Urinary bladder (tissue), 3 donors: ENCODE measurements at regions not wholly inside any gene's neighbourhood (a gene's known extent, or its start where the extent isn't known, plus 50 kb on each side); places are given as distances from the start of the nearest gene placed in this dataset.
"Not testable (repeated sequence)": the region's sequence is repeated elsewhere in the genome, so short reads cannot be mapped to it uniquely, and the experiment has no call there.

Source experiments
- DNase-seq: peaks from one replicate; pipeline ENCODE4 v3.0.0-alpha.2; 2015; ENCODE audit errors: extremely low spot score
- H3K27ac ChIP-seq: one replicate; pipeline ENCODE4 v1.5.1; 2013; ENCODE audit warnings: low read depth, mild to moderate bottlenecking, moderate library complexity
- H3K36me3 ChIP-seq: one replicate; pipeline ENCODE4 v1.6.1; 2013; ENCODE audit warnings: mild to moderate bottlenecking, moderate library complexity; ENCODE audit not compliant: insufficient read depth
- H3K4me1 ChIP-seq: one replicate; pipeline ENCODE4 v1.6.1; 2013; ENCODE audit warnings: mild to moderate bottlenecking, moderate library complexity; ENCODE audit not compliant: insufficient read depth
- H3K4me3 ChIP-seq: one replicate; pipeline ENCODE4 v1.5.1; 2013; ENCODE audit warnings: low read depth, low read length
- WGBS: extraction: QIAGEN DNeasy Blood & Tissue Kit; methylation state at CpG from one replicate; pipeline ENCODE4 v1.1.7; 2013; 5-methylcytosine and 5-hydroxymethylcytosine counted together
- donor health status: healthy with polysubstance abuse.
- donor health status: healthy.

GRCh38 chr6:82118150-82118562 is 129.4 kb downstream of the IBTK start:
- no peak overlapping the region for H3K4me3 ChIP-seq
- H3K36me3 ChIP-seq, result no peaks in the 10 kb centered on the region
- no peak for DNase-seq
- WGBS, result 41% methylated on average over 3 of the region's 3 CpGs
- no peak overlapping the region for H3K27ac ChIP-seq
- H3K4me1 ChIP-seq, result no peaks in the 10 kb centered on the region

- H3K4me1 ChIP-seq, result no peaks in the 10 kb centered on the region
- no peak overlapping the region for H3K27ac ChIP-seq
- H3K4me3 ChIP-seq, result no peak overlapping the region
- no peaks in the 10 kb centered on the region for H3K36me3 ChIP-seq
- 93% methylated on average over 3 of the region's 3 CpGs for WGBS
- DNase-seq, result no peak
Observed at GRCh38 chr6:82114748-82115147, 132.8 kb downstream of the IBTK start.

- no peak overlapping the region for H3K27ac ChIP-seq
- WGBS, result 77% methylated on average over 3 of the region's 3 CpGs
- no peak for DNase-seq
- no peaks in the 10 kb centered on the region for H3K4me1 ChIP-seq
- no peaks in the 10 kb centered on the region for H3K36me3 ChIP-seq
- H3K4me3 ChIP-seq, result no peak overlapping the region
Observed at GRCh38 chr6:82113231-82113630, 134.3 kb downstream of the IBTK start.

GRCh38 chr6:82111818-82112217 is 135.7 kb downstream of the IBTK start:
- no peak for DNase-seq
- no peak overlapping the region for H3K4me3 ChIP-seq
- no peaks in the 10 kb centered on the region for H3K4me1 ChIP-seq
- no peaks in the 10 kb centered on the region for H3K36me3 ChIP-seq
- H3K27ac ChIP-seq, result no peak overlapping the region

GRCh38 chr6:82111114-82111513 is 136.4 kb downstream of the IBTK start:
- Histone ChIP-seq H3K36me3 (no peaks in the 10 kb centered on the region), H3K4me3 (no peak overlapping the region), H3K4me1 (no peaks in the 10 kb centered on the region), H3K27ac (no peak overlapping the region)
- no peak for DNase-seq

- not testable (repeated sequence) for H3K36me3 ChIP-seq, H3K4me3 ChIP-seq, DNase-seq, H3K27ac ChIP-seq, H3K4me1 ChIP-seq
- WGBS, result 91% methylated on average over 3 of the region's 3 CpGs
Observed at GRCh38 chr6:82103171-82103570, 144.4 kb downstream of the IBTK start.

- not testable (repeated sequence) for DNase-seq, H3K27ac ChIP-seq, H3K4me1 ChIP-seq, H3K36me3 ChIP-seq, H3K4me3 ChIP-seq
- WGBS, result 68% methylated on average over 23 of the region's 23 CpGs
Observed at GRCh38 chr6:82101374-82102114, 146.0 kb downstream of the IBTK start.

- H3K36me3 ChIP-seq, H3K4me3 ChIP-seq, H3K27ac ChIP-seq, H3K4me1 ChIP-seq, DNase-seq: not testable (repeated sequence)
- 96% methylated on average over 1 of the region's 1 CpG for WGBS
Observed at GRCh38 chr6:82100763-82101162, 146.8 kb downstream of the IBTK start.

- H3K27ac ChIP-seq, result no peak overlapping the region
- H3K4me3 ChIP-seq, result no peak overlapping the region
- WGBS, result 83% methylated on average over 2 of the region's 2 CpGs
- no peak for DNase-seq
- no peaks in the 10 kb centered on the region for H3K36me3 ChIP-seq
- no peaks in the 10 kb centered on the region for H3K4me1 ChIP-seq
Observed at GRCh38 chr6:82097676-82098075, 149.9 kb downstream of the IBTK start.

- WGBS, result 61% methylated on average over 5 of the region's 5 CpGs
- no peaks in the 10 kb centered on the region for H3K36me3 ChIP-seq
- H3K4me3 ChIP-seq, result no peak overlapping the region
- H3K27ac ChIP-seq, result no peak overlapping the region
- DNase-seq, result no peak
- no peaks in the 10 kb centered on the region for H3K4me1 ChIP-seq
Observed at GRCh38 chr6:82095091-82095490, 152.5 kb downstream of the IBTK start.

GRCh38 chr6:82094166-82094806 is 153.3 kb downstream of the IBTK start:
- no peak for DNase-seq
- H3K4me1 ChIP-seq, result no peaks in the 10 kb centered on the region
- no peak overlapping the region for H3K27ac ChIP-seq
- H3K36me3 ChIP-seq, result no peaks in the 10 kb centered on the region
- 60% methylated on average over 4 of the region's 4 CpGs for WGBS
- H3K4me3 ChIP-seq, result no peak overlapping the region

GRCh38 chr6:82088978-82089771 is 158.4 kb downstream of the IBTK start:
- DNase-seq, result no peak
- Histone ChIP-seq H3K27ac (no peak overlapping the region), H3K36me3 (no peaks in the 10 kb centered on the region), H3K4me3 (no peak overlapping the region), H3K4me1 (no peaks in the 10 kb centered on the region)
- WGBS, result 88% methylated on average over 4 of the region's 4 CpGs

GRCh38 chr6:82086944-82087343 is 160.6 kb downstream of the IBTK start:
- Histone ChIP-seq H3K4me1 (no peaks in the 10 kb centered on the region), H3K36me3 (no peaks in the 10 kb centered on the region)
- WGBS, result 85% methylated on average over 2 of the region's 2 CpGs

GRCh38 chr6:82085701-82086100 is 161.8 kb downstream of the IBTK start:
- Histone ChIP-seq H3K4me1 (no peaks in the 10 kb centered on the region), H3K4me3 (no peak overlapping the region), H3K36me3 (no peaks in the 10 kb centered on the region), H3K27ac (no peak overlapping the region)
- 71% methylated on average over 5 of the region's 5 CpGs for WGBS
- DNase-seq, result no peak

More at GRCh38 chr6:82086944-82087343, 160.6 kb downstream of the IBTK start:
- Histone ChIP-seq H3K27ac (no peak overlapping the region), H3K4me3 (no peak overlapping the region)
- no peak for DNase-seq
